GM21515 (cell line): ENCODE measurements at regions not wholly inside any gene's neighbourhood (a gene's known extent, or its start where the extent isn't known, plus 50 kb on each side); places are given as distances from the start of the nearest gene placed in this dataset.
"Not testable (repeated sequence)": the region's sequence is repeated elsewhere in the genome, so short reads cannot be mapped to it uniquely, and the experiment has no call there.

Experiments
- ATAC-seq: cut with Tn5 transposase; IDR thresholded peaks from one replicate; pipeline ENCODE4 v1.9.1; 2021; ENCODE audit not compliant: unreplicated experiment

DNA sequence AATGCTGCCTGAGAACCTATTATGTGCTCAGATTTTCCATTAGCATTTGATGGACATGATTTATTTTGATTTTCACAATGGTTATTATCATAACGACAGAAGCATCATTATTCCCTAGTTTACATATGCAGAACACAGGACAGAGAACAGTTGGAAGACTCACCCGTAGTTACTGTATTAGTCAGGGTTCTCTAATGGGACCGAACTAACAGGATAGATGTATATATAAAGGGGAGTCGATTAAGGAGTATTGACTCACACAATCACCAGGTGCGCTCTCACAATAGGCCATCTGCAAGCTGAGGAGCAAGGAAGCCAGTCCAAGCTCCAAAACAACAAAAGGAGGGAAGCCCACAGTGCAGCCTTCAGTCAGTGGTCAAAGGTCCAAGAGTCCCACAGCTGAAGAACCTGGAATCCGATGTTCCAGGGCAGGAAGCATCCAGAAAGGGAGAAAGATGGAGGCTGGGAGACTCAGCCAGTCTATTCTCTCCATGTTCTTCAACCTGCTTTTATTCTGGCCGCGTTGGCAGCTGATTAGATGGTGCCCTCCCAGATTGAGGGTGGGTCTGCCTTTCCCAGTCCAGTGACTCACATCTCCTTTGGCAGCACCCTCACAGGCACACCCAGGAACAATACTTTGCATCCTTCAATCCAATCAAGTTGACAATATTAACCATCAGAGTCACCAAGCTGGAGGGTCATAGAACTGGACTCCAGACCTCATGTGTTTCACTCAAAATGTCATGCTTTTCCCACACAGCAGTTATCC, 92.7 kb upstream of the XYLT1 start:
- ATAC-seq: no peak

DNA sequence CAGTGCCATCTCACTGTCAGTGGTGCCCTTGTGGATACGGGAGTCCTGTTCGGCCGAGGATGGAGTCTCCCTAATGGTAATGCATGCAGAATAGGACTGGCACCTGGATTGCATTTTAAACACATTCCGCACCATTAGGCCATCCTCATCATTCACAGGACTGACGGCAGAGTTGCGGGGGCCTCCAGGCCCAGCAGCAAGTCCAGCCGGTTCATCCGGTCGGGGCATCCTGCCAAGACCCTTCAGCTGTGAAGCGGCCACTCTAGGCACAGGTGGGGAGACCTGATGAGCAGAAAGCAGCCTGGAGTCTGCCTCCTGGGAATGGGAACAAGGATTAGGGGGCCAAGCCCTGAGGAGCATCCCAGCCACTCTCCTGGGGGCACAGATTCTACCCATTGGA, 90.3 kb upstream of the XYLT1 start:
- no peak for ATAC-seq

DNA sequence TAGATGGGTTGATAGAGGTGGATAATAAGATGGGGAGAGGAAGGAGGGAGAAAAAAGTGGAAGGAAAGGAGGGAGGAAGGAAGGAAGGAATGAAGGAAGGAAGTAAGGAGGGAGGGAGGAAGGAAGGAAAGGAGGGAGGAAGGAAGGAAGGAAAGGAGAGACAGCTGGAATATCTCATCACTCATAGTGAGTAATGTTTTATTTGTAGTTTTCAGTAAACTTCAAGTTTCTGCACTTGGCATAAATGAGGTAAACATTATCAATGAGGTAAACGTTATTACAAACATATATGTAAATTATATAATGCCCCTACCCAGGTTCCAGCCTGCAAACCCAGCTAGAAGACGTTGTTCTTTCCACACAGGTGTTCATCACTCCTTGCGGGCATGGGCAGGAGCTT, 89.8 kb upstream of the XYLT1 start:
- ATAC-seq: no peak

DNA sequence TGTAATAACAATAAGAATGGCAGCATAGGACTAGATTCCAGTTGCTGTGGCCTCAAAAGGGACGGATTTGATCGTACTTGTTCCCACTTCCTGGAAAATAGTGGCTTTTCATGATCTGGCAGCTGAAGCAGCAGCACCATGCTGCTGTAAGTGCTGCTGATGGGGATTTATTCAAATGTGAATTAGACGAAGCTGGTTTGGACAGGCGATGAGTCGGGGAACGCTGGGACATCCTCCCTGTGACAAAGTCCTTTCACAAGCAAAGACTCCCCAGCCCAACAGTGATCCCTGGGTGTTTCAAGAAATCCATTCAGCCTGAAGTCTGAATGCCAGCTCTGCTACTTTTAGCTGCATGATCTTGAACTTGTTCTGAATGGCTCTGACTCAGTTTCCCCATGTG, 88.6 kb upstream of the XYLT1 start:
- ATAC-seq: no peak

DNA sequence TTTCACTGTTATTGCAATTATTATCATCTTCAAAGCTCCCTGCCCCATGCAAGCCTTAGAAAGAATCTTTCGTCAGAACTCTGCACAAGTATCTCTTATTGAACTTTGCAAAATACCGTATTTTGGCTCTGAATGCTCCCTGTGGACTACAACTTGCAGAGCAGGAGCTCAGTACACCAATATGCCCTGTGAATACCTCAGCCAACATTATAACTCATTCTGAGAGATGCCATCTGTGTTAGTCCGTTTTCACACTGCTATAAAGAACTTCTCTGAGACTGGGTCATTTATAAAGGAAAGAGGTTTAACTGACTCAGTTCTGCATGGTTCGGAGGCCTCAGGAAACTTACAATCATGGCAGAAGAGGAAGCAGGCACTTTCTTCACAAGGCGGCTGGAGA, 87.2 kb upstream of the XYLT1 start:
- ATAC-seq: no peak

DNA sequence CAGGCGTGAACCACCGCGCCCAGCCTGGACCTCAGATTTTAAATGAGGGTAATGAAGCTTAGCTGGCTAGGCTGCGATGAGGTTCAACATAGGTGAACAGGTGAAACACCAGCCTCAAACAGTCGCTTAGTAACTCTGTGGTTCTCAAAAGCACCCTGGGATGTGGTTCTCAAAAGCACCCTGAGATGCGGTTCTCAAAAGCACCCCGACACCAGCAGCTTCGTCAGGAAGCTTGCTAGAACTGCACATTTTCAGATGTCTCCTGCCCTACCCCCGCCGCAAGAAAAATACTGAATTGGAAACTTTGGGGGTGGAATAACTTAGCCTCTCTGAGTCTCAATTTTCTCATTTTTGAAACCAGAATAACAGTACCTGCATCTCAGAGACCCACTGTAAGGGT, 86.7 kb upstream of the XYLT1 start:
- no peak for ATAC-seq

DNA sequence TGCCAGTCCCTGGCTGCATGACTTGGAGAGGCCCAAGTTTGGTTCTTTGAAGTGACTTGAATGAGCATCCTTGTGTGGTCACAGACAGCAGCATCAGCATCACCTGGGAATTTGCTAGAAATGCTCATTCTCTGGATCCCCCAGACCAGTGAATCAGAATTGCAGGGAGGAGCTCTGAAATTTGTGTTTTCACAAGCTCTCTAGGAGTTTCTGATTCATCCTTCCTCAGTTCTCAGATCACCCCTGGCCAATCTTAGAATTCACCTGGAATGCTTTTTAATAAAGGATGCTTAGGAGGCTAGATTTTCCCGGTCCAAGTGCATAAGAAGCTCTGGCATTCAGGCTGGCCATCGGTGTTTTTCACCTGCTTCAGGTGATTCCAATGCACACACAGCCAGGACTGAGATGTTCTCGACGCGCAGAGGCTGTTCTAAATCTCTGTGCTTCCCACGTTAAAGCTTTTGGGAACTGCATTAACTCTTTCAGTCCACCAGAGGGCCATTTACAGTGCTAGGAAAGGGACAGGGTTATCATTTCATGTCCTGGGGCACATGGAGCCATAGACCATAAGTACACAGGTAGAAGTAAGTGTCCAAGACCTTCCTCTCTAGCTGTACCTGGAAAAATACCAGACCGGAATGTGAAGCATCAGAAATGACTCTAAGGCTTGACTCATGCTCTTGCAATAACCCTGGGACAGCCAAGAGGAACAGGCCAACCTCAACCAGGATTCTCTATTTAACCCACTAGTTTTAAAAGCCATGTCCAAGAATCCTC, 85.7 kb upstream of the XYLT1 start:
- no peak for ATAC-seq

DNA sequence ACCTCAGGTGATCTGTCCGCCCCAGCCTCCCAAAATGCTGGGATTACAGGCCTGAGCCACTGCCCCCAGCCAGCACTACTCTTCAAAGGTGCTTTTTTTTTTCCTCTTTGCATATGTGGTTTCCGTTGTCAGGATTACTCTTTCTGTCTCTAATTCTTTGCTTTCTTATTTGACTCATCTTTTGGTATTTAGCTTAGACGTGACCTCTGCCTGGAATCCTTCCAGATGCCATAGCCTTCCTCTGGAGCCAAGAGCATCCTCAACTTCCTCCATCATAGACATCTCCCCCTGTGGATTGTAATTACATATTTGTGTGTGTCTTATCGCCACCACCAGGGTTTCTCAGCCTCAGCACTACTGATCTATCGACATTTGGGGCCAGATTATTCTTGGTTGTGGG, 84.4 kb upstream of the XYLT1 start:
- no peak for ATAC-seq

DNA sequence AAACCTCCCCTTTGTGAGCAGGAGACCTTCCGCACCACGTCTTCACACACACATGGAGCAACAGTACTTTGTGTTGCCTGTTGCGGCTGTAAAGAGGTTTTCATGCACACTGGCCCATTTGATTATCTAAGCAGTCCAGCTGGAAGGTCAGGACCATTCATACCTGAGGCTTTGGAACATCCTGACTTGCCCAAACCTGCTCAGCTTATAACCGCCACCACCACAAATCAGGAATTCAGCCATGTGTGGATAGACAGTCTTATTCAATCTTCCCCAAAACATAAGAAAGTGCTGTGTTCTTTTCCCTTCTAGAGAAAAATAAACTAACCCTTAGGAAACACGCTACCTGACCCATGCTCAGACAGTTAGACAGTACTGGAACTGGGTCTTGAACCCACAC, 81.6 kb upstream of the XYLT1 start:
- ATAC-seq: no peak

DNA sequence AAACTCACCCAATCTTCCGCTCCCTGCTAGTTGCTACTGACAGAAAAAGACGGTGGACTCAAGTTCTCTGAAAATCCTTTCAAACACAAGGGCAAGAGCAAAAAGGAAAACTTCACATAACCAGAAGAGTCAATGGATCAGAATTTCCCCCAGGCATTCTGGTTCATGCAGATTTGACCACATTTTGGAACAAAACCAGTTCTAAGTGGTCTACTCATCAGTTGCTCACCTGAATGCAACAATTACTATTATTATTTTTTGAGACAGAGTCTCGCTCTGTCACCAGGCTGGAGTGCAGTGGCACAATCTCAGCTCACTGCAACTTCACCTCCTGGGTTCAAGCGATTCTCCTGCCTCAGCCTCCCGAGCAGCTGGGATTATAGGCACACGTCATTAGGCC, 80.9 kb upstream of the XYLT1 start:
- ATAC-seq: not testable (repeated sequence)

DNA sequence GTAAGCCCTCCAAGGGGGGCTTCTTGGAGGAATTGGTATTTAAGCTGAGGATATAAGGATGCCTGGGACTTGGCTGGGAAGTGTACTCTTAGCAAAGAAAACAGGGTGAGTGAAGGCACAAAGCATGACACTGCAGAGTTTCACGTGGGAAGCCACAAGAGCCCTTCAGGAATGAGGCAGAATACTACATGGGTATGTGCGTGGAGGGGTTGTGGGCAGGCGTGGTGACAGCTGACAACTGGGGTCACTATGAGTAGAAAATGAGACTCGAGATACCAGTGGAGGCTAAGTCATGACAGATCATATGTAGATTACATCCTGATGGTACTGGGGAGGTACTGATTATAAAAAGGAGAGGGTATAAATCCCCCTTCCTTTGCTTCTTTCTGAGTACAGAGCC, 78.1 kb upstream of the XYLT1 start:
- ATAC-seq: no peak

DNA sequence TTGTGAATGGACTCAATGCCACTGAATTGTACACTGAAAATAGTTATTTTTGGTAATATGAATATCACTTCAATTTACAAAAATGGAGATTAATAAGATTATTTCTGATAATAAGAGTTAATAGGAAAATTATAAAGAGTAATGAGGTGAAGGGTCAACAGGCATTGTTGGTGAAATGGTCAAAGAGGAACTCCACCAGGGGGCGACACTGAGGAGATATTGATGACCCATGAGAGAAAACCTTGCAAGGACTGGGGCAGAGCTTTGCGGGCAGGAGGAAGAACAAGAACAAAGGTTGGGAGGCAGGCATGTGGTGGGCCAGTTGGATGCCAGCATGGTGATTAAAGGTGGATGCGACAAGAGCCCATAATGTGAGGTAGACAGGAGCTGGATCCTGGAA, 74.0 kb upstream of the XYLT1 start:
- no peak for ATAC-seq

DNA sequence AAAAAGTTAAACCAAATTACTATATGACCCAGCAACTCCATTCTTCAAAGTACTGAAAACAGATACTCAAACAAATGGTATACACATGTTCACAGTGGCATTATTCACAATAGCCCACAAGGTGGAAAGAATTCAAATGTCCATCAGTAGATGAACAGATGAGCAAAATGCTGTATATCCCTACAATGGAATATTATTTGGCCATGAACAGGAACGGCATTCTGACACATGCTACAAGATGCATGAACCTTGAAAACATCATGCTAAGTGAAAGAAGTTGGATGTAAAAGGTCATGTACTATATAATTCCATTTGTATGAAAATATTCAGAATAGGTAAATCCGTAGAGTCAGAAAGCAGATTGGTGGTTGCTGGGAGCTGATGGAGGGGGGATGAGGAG, 73.5 kb upstream of the XYLT1 start:
- no peak for ATAC-seq

DNA sequence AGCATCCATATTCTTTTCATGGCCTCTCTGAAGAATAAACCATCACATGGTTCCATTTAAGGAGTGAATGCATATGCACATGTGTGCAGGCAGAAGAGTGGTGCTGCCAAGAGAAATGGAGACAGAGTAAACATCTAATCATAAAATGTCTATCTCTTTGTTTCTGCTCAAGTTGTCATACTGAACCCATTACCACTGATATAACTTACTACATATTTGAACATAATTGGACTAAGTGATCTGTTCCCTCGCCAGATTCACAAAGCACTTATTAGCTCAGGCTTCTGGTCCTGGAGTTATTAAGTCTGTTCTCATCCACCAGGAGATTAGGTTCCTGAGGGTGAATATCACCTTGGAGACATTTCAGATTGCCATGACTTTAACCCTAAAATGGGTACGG, 72.3 kb upstream of the XYLT1 start:
- ATAC-seq: no peak

DNA sequence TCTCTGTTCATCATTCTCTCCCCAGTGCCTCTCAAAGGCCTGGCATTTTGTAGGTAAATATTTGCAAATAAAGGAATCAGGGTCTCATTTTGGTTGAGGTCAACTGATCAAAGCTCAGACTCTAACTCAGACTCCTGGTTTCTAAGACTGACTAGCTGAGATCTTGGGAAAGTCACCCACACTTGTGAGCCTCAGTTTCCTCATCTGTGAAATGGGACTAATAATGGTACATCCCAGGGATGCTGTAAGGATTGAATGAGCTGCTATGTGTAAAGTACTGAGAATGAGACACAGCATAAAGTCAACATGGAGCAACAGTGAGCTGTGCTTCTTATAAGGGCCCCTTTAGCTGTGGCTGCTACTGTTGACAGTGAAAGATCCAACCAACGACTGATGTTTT, 70.6 kb upstream of the XYLT1 start:
- no peak for ATAC-seq

DNA sequence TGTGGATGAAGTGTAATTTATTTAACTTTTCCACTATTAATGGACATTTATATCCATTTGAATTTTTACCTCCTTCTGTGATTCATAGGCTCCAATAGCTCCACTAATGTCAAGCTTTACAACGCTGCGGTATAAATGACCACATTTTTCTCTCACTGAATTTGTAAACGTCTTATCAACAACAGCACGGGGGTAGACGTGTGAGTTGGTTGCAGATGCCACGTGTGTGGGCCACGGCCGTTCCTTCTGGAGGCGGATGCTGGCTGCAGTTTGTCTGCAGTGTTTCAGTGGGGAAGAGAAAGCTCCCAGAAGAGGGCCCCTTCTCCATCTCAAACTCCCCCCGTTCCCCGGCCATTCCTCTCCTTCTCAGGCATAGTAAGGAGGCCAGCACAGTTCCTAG, 68.2 kb upstream of the XYLT1 start:
- ATAC-seq: no peak

DNA sequence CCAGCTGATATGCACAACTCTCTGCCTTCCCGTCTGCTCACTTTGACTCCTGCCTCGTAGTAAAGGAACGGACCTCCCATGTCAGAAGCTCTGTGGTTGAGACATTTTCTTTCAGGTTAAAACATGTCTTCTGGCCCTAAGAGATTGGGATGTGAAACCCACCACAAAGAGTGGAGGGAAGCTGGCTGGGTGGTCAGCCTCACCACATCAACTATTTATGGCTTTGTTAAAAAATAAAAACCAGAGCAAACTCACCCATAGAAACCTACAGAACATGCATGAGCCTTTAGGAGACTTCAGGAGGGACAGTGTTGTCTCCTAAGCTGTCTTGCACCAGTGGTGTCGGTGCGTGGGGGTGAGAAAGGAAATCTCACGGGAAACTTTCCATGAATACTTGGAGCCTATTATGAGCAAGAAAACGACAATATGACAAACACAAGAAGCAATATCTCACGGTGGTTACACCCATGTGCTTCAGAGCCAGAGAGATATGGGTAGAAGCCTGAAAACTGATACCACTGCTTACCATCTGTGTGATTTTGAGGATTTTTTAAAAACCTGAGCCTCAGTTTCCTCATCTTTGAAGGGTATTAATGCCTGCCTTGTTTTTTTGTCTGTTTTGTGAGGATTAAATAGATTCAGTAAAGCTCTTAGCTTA, 61.7 kb upstream of the XYLT1 start:
- ATAC-seq: no peak

DNA sequence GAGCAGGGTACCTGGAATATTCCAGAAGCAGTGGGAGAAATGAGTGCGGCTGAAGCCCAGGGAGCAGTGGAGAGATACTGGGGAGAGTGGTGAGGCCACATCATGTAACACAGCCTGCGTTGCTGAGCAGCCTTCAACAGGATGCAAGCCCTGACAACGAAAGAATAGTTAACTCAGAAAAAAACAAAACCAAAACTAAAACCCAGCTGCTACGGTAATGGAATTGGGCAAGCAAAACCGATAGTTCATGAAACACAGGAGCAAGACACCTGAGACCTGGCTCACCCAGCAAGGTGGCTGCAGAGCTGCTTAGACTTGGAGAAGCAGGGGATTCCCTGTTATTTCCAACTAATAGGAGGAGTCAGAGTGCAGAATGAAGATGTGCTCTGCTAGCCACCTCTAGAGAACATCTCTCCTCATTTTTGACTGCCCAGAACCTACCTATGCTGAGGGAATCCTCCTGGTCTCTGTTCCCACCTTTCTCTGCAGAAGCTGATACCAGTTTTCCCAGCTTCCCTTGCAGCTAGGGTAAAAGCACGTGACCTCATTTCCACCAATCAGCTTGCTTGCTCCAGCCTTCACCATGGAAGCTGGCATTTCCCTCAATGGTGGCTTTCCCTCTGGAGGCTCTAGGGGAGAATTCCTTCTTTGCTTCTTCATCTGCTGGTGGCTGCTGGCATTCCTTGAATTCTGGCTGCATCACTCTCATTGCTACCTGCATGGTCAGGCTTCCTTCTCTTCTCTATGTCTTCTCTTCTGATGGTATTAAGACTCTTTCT, 59.4 kb upstream of the XYLT1 start:
- peak; percentile 66 for ATAC-seq

DNA sequence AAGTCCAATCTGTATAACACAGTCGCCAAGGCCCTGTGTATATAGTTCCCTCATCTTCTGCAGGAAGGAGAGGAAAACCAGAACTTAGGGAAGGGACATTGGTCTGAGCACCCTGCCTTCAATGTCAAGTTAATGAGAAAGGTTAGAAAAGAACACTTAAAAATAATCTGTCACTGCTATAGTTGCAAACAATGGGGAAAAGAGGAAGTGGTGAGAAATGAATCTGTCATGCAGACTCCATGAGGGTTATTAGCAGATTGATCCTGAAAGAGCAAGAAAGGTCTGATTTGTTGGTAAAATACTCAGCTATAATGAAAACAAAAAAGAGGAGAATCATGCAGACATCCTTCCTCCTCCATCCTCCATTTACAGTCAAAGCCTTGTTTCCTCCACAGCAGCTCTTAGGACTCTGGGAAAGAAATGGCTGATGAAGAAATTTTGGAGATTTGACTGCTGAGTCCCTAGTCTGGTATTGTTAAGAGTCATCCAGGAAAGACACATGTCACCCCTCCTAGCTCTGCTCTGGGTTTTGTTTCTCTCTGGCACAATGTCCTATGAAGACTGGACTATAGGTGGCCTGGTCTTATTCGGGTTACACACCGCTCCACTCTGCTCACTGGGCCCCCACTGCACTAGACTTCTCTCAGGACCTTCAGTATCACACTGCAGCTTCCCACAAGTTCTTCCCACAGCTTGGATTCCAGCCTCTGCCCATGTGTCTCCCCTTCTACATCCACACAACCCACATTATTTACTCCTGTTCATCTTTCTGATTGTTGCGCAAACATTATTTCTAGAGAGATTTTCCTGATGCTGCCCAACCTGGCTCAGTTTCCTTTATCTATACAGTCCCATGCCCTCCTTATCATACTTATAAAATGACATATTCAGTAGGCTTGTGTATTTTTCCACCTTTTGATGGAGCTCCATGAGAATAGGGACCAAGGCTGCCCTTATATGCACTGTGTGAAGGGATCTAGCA, 56.5 kb upstream of the XYLT1 start:
- ATAC-seq: no peak

DNA sequence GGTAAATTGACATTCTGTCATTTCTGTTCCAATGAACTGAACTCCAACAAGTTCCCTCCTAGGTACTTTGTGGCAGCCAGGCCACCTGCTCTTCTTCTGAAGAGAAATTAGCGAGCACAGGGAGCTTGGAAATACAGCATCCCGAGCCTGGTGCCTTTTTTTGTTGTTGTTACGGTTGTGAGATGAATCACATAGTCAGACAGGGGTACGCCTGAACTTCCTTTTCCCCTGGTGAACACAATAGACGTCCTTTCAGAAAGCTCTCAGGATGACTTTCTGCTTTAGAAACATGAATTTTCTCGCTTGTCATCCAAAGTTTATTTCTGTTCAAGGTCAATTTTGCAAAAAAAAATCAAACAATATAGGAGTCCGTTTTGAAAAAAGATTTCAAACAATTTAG, 53.9 kb upstream of the XYLT1 start:
- ATAC-seq: no peak
